ENCODE measurements at regions not wholly inside any gene's neighbourhood (a gene's known extent, or its start where the extent isn't known, plus 50 kb on each side); places are given as distances from the start of the nearest gene placed in this dataset.

DNA sequence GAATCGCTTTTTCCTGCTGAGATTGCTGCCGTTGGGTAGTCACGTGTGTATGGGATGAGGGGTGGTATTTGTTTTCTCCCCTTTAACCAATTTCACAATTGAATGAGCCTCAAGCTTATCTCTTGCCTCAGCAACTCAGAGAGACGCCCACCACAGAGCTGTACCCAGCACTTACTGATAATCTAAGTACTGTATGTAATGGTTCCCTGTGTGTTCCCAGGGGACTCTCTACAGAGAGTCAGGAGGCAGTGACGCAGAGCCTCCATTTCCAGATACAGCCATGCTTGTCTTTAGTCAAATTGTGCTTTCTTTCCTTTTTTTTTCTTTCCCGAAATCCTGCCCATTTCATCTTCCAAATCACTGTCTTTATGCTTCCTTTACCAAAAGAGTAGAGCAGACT lies 1102.1 kb upstream of the KLHL29 start:
- no peak for TF ChIP-seq CTCF (IDR thresholded peaks at IDR 0.05)
- TF ChIP-seq POLR2A (IDR thresholded peaks at IDR 0.05) = no peak

Data from ovary (tissue), 3 donors.